PC-9 (cell line): ENCODE measurements at regions not wholly inside any gene's neighbourhood (a gene's known extent, or its start where the extent isn't known, plus 50 kb on each side); places are given as distances from the start of the nearest gene placed in this dataset.

Experiments used
- CTCF ChIP-seq: fragments of 200-600 bp; sonication (generic); conservative IDR thresholded peaks from 2 replicates; pipeline ENCODE4 v1.6.1; 2017; ENCODE audit warnings: mixed run types, antibody characterized with exemption, mild to moderate bottlenecking, moderate library complexity
- EZH2 ChIP-seq: fragments of 200-600 bp; sonication (generic); IDR thresholded peaks from 2 replicates; pipeline ENCODE4 v1.8.0; 2017; ENCODE audit warnings: antibody characterized with exemption, low read depth

GRCh38 chr7:17016402-17017010 lies 134.7 kb upstream of the AGR3 start:
- no peak for TF ChIP-seq CTCF
- no peak for TF ChIP-seq EZH2
